Epithelial cell of proximal tubule (primary cell): ENCODE measurements at regions not wholly inside any gene's neighbourhood (a gene's known extent, or its start where the extent isn't known, plus 50 kb on each side); places are given as distances from the start of the nearest gene placed in this dataset.

ENCODE experiments used
- DNase-seq: peaks from one replicate; pipeline ENCODE4 v3.0.0-alpha.2; 2011; ENCODE audit warnings: low read depth
- H3K4me3 ChIP-seq: 2 replicates; pipeline ENCODE4 v1.5.1; 2011; ENCODE audit warnings: low read depth, mild to moderate bottlenecking, low read length
- CTCF ChIP-seq: conservative IDR thresholded peaks from 2 replicates; pipeline ENCODE4 v1.5.1; 2012; ENCODE audit warnings: low read depth, mild to moderate bottlenecking, low read length

- no peak overlapping the region for H3K4me3 ChIP-seq
- DNase-seq, result no peak
- no peak for TF ChIP-seq CTCF
Measured at GRCh38 chr19:28667348-28667977, 545.5 kb downstream of the UQCRFS1 start.

GRCh38 chr19:28665748-28666147 is 547.2 kb downstream of the UQCRFS1 start:
- H3K4me3 ChIP-seq, result no peak overlapping the region
- no peak for DNase-seq
- TF ChIP-seq CTCF, result no peak

GRCh38 chr19:28656644-28657043 is 556.3 kb downstream of the UQCRFS1 start:
- H3K4me3 ChIP-seq, result no peak overlapping the region
- DNase-seq, result no peak
- no peak for TF ChIP-seq CTCF

- no peak for TF ChIP-seq CTCF
- no peak overlapping the region for H3K4me3 ChIP-seq
- no peak for DNase-seq
Measured at GRCh38 chr19:28655054-28655453, 557.9 kb downstream of the UQCRFS1 start.

GRCh38 chr19:28652765-28653164 is 560.2 kb downstream of the UQCRFS1 start:
- no peak for TF ChIP-seq CTCF
- no peak overlapping the region for H3K4me3 ChIP-seq
- no peak for DNase-seq

GRCh38 chr19:28646629-28647028 is 566.3 kb downstream of the UQCRFS1 start:
- DNase-seq, result no peak
- H3K4me3 ChIP-seq, result no peak overlapping the region
- no peak for TF ChIP-seq CTCF

- no peak overlapping the region for H3K4me3 ChIP-seq
- no peak for TF ChIP-seq CTCF
- DNase-seq, result no peak
Measured at GRCh38 chr19:28644169-28644775, 568.7 kb downstream of the UQCRFS1 start.
